K562 (cell line): ENCODE measurements at regions not wholly inside any gene's neighbourhood (a gene's known extent, or its start where the extent isn't known, plus 50 kb on each side); places are given as distances from the start of the nearest gene placed in this dataset.
A peak's percentile ranks its signal among the peaks of the same experiment; 100 is the strongest.

Experiments
- E2F3 ChIP-seq: fragments of 250-450 bp; sonication (Bioruptor Pico); IDR thresholded peaks from 2 replicates; pipeline ENCODE4 v1.4.0; 2020; ENCODE audit warnings: mild to moderate bottlenecking
- FOXJ2 ChIP-seq: fragments of 200-800 bp; sonication (Bioruptor generic); IDR thresholded peaks from 2 replicates; pipeline ENCODE4 v1.6.1; 2016; ENCODE audit warnings: missing genetic modification characterization, missing compliant biosample characterization
- FOXM1 ChIP-seq, 2 experiments: fragments of 450-650 bp in 1 of 2; sonication (generic) in 1 of 2; formaldehyde crosslinking in 1 of 2; IDR thresholded peaks; 2 replicates each; pipeline versions ENCODE4 v1.6.1 to v1.9.0; 2017 to 2022; ENCODE audit warnings: low read depth in 2 of 2, mild to moderate bottlenecking in 2 of 2, missing genetic modification reagents in 1 of 2, moderate library complexity in 1 of 2
- HDAC3 ChIP-seq: fragments of 450-650 bp; IDR thresholded peaks from 2 replicates; pipeline ENCODE4 v1.6.1; 2018; ENCODE audit warnings: borderline replicate concordance, mild to moderate bottlenecking, moderate library complexity; ENCODE audit not compliant: partially characterized antibody
- KAT8 ChIP-seq: fragments of 450-650 bp; IDR thresholded peaks from 2 replicates; pipeline ENCODE4 v1.6.1; 2016; ENCODE audit warnings: low read depth, mild to moderate bottlenecking
- KLF16 ChIP-seq: IDR thresholded peaks from 2 replicates; pipeline ENCODE4 v1.6.1; 2016; ENCODE audit warnings: antibody characterized with exemption
- NR1H2 ChIP-seq: sonication (generic); formaldehyde crosslinking; IDR thresholded peaks from 2 replicates; pipeline ENCODE4 v1.4.0; 2020; ENCODE audit warnings: mild to moderate bottlenecking, missing genetic modification reagents
- PTRF ChIP-seq: fragments of 450-650 bp; IDR thresholded peaks from 2 replicates; pipeline ENCODE4 v1.6.1; 2016; ENCODE audit warnings: mild to moderate bottlenecking, missing genetic modification characterization, missing compliant biosample characterization
- RBM15 ChIP-seq: fragments of 200-400 bp; formaldehyde crosslinking; IDR thresholded peaks from 2 replicates; pipeline ENCODE4 v1.6.1; 2018; ENCODE audit warnings: mild to moderate bottlenecking, low read length, moderate library complexity; ENCODE audit not compliant: insufficient read depth
- SMARCA5 ChIP-seq: fragments of 450-650 bp; IDR thresholded peaks from 2 replicates; pipeline ENCODE4 v1.6.1; 2016
- ZNF146 ChIP-seq: IDR thresholded peaks from one replicate; pipeline ENCODE4 v1.6.1; 2018; ENCODE audit warnings: missing compliant biosample characterization; ENCODE audit not compliant: unreplicated experiment
- ZNF184 ChIP-seq: sonication (generic); formaldehyde crosslinking; IDR thresholded peaks from 2 replicates; pipeline ENCODE4 v1.5.0; 2020; ENCODE audit warnings: missing genetic modification reagents
- ZNF830 ChIP-seq: fragments of 250-450 bp; sonication (Bioruptor Pico); IDR thresholded peaks from 2 replicates; pipeline ENCODE4 v1.5.0; 2021; ENCODE audit warnings: mild to moderate bottlenecking
- TF ChIP-seq, protein P1 (sequence below): sonication (generic); formaldehyde crosslinking; IDR thresholded peaks from 2 replicates; pipeline ENCODE4 v1.4.0; 2020; ENCODE audit warnings: mild to moderate bottlenecking, missing genetic modification reagents
- TF ChIP-seq, protein P2 (sequence below): conservative IDR thresholded peaks from 2 replicates; pipeline ENCODE4 v1.6.1; 2011; ENCODE audit warnings: low read depth, mild to moderate bottlenecking, low read length; ENCODE audit not compliant: control insufficient read depth
- TF ChIP-seq, protein P3 (sequence below): fragments of 250-450 bp; sonication (Bioruptor Pico); IDR thresholded peaks from 2 replicates; pipeline ENCODE4 v1.4.0; 2020; ENCODE audit warnings: mild to moderate bottlenecking, moderate library complexity
- TF ChIP-seq, protein P4 (sequence below): fragments of 200-800 bp; sonication (Bioruptor generic); IDR thresholded peaks from 2 replicates; pipeline ENCODE4 v1.6.1; 2017; ENCODE audit warnings: missing genetic modification characterization, missing compliant biosample characterization
- TF ChIP-seq, protein P5 (sequence below): IDR thresholded peaks from 2 replicates; pipeline ENCODE4 v1.6.1; 2011; ENCODE audit warnings: borderline replicate concordance, low read depth, mild to moderate bottlenecking, moderate library complexity, low read length; ENCODE audit not compliant: insufficient read depth, poor library complexity, severe bottlenecking

DNA sequence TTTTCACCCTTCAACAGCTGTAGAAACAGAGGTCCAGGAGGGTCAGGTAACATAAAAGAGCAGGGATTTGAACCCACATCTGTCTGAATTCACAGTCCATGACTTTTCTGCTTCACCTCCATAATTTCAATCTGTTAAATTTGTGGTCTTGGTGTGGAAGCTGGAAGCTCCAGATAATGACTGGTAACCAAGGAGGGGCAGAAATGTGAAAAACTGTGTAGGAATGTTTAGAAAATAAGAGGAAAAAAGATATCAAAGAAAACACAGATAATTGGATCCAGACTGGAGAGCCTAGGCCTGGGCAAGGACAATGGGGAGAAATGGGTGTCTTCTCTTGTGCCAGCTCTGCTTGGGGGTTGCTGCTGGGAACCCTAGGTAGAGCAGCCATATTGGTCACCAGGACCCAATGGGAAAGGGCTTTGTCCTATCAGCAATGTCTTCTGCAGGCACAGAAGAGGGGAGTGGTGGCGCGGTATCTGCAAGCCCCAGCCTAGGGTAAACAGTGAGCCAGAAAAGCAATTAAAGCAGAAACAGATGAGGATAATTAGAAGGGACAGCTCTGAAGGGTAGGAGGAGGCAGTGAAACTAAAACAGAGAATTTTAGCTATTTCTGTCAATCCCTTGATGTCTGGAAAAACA, 54.3 kb upstream of the CCDC91 start (continued):
- TF ChIP-seq, protein P1, sequence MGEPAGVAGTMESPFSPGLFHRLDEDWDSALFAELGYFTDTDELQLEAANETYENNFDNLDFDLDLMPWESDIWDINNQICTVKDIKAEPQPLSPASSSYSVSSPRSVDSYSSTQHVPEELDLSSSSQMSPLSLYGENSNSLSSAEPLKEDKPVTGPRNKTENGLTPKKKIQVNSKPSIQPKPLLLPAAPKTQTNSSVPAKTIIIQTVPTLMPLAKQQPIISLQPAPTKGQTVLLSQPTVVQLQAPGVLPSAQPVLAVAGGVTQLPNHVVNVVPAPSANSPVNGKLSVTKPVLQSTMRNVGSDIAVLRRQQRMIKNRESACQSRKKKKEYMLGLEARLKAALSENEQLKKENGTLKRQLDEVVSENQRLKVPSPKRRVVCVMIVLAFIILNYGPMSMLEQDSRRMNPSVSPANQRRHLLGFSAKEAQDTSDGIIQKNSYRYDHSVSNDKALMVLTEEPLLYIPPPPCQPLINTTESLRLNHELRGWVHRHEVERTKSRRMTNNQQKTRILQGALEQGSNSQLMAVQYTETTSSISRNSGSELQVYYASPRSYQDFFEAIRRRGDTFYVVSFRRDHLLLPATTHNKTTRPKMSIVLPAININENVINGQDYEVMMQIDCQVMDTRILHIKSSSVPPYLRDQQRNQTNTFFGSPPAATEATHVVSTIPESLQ (CRISPR knock-in tag): no peak
- no peak for TF ChIP-seq ZNF184 (CRISPR knock-in tag)
- TF ChIP-seq KAT8: no peak
- no peak for TF ChIP-seq PTRF (tag)
- peak; percentile 89; the same call in 1 of the 2 replicates for TF ChIP-seq KLF16
- no peak for TF ChIP-seq FOXJ2 (tag)
- TF ChIP-seq, protein P2, sequence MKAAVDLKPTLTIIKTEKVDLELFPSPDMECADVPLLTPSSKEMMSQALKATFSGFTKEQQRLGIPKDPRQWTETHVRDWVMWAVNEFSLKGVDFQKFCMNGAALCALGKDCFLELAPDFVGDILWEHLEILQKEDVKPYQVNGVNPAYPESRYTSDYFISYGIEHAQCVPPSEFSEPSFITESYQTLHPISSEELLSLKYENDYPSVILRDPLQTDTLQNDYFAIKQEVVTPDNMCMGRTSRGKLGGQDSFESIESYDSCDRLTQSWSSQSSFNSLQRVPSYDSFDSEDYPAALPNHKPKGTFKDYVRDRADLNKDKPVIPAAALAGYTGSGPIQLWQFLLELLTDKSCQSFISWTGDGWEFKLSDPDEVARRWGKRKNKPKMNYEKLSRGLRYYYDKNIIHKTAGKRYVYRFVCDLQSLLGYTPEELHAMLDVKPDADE: no peak; the same call in 1 of the 2 replicates
- TF ChIP-seq, protein P3, sequence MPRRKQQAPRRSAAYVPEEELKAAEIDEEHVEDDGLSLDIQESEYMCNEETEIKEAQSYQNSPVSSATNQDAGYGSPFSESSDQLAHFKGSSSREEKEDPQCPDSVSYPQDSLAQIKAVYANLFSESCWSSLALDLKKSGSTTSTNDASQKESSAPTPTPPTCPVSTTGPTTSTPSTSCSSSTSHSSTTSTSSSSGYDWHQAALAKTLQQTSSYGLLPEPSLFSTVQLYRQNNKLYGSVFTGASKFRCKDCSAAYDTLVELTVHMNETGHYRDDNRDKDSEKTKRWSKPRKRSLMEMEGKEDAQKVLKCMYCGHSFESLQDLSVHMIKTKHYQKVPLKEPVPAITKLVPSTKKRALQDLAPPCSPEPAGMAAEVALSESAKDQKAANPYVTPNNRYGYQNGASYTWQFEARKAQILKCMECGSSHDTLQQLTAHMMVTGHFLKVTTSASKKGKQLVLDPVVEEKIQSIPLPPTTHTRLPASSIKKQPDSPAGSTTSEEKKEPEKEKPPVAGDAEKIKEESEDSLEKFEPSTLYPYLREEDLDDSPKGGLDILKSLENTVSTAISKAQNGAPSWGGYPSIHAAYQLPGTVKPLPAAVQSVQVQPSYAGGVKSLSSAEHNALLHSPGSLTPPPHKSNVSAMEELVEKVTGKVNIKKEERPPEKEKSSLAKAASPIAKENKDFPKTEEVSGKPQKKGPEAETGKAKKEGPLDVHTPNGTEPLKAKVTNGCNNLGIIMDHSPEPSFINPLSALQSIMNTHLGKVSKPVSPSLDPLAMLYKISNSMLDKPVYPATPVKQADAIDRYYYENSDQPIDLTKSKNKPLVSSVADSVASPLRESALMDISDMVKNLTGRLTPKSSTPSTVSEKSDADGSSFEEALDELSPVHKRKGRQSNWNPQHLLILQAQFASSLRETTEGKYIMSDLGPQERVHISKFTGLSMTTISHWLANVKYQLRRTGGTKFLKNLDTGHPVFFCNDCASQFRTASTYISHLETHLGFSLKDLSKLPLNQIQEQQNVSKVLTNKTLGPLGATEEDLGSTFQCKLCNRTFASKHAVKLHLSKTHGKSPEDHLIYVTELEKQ (CRISPR knock-in tag): no peak
- TF ChIP-seq ZNF830 (CRISPR knock-in tag): no peak
- TF ChIP-seq SMARCA5: no peak
- peak; percentile 45 for TF ChIP-seq HDAC3
- TF ChIP-seq NR1H2 (CRISPR knock-in tag): no peak
- TF ChIP-seq, protein P4, sequence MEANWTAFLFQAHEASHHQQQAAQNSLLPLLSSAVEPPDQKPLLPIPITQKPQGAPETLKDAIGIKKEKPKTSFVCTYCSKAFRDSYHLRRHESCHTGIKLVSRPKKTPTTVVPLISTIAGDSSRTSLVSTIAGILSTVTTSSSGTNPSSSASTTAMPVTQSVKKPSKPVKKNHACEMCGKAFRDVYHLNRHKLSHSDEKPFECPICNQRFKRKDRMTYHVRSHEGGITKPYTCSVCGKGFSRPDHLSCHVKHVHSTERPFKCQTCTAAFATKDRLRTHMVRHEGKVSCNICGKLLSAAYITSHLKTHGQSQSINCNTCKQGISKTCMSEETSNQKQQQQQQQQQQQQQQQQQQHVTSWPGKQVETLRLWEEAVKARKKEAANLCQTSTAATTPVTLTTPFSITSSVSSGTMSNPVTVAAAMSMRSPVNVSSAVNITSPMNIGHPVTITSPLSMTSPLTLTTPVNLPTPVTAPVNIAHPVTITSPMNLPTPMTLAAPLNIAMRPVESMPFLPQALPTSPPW (CRISPR knock-in tag): peak; percentile 25; the same call in 1 of the 2 replicates
- TF ChIP-seq ZNF146 (CRISPR knock-in tag): no peak
- no peak for TF ChIP-seq E2F3 (CRISPR knock-in tag)
- no peak for TF ChIP-seq RBM15
- TF ChIP-seq, protein P5, sequence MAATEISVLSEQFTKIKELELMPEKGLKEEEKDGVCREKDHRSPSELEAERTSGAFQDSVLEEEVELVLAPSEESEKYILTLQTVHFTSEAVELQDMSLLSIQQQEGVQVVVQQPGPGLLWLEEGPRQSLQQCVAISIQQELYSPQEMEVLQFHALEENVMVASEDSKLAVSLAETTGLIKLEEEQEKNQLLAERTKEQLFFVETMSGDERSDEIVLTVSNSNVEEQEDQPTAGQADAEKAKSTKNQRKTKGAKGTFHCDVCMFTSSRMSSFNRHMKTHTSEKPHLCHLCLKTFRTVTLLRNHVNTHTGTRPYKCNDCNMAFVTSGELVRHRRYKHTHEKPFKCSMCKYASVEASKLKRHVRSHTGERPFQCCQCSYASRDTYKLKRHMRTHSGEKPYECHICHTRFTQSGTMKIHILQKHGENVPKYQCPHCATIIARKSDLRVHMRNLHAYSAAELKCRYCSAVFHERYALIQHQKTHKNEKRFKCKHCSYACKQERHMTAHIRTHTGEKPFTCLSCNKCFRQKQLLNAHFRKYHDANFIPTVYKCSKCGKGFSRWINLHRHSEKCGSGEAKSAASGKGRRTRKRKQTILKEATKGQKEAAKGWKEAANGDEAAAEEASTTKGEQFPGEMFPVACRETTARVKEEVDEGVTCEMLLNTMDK: no peak
- peak; percentile 77 for TF ChIP-seq FOXM1 (IDR thresholded peaks at IDR 0.05; ENCODE audit: low read depth)
- TF ChIP-seq FOXM1 (CRISPR knock-in tag; IDR thresholded peaks at IDR 0.05; ENCODE audit: low read depth): no peak
